Left cardiac atrium (tissue), 4 donors: ENCODE measurements at regions not wholly inside any gene's neighbourhood (a gene's known extent, or its start where the extent isn't known, plus 50 kb on each side); places are given as distances from the start of the nearest gene placed in this dataset.
"Not testable (repeated sequence)": the region's sequence is repeated elsewhere in the genome, so short reads cannot be mapped to it uniquely, and the experiment has no call there.

Experiments used
- ATAC-seq, 2 donors: fragments of 200-7000 bp; cut with Tn5 transposase; one replicate each; pipeline ENCODE4 v1.9.1; 2020; ENCODE audit warnings: mild to moderate bottlenecking in 2 of 2, moderate library complexity in 2 of 2
- DNase-seq: peaks from one replicate; pipeline ENCODE4 v3.0.0-alpha.2; 2020
- intact Hi-C, 2 donors: fragments of 100-400 bp; cut with DNase I; formaldehyde crosslinking; loops; one replicate each; pipeline versions ENCODE4 v1.14.1 to v1.15.1; 2022 to 2023
- donor health status: DM: no; HTN: yes; CAD: no.
- donor health status: DM: no; HTN: yes; CAD: no; lungs with severe emphysema.
- donor health status: DM: yes; HTN: yes; CAD: no.
- donor health status: Dilated cardiomyopathy.

GRCh38 chr2:88855620-88856408 lies 164.3 kb downstream of the RPIA start:
- intact Hi-C loops: no loop called here
- ATAC-seq (no peak), DNase-seq (no peak)

GRCh38 chr2:88856409-88857135 lies 165.1 kb downstream of the RPIA start:
- intact Hi-C loops: no loop called here

GRCh38 chr2:88857274-88857741 lies 165.8 kb downstream of the RPIA start:
- DNase-seq (no peak), ATAC-seq (no peak)
- intact Hi-C loops: no loop called here

More at GRCh38 chr2:88856409-88857135, 165.1 kb downstream of the RPIA start:
- ATAC-seq (no peak), DNase-seq (no peak)

GRCh38 chr2:88857951-88858411 lies 166.5 kb downstream of the RPIA start:
- ATAC-seq (peak; percentile 31 to 34), DNase-seq (no peak)
- intact Hi-C loops: no loop called here

- intact Hi-C loops: no loop called here
- no peak for ATAC-seq
- no peak for DNase-seq
These were observed 168.0 kb downstream of the RPIA start for GRCh38 chr2:88859461-88859860.

GRCh38 chr2:88860421-88861075 lies 169.1 kb downstream of the RPIA start:
- intact Hi-C loops: no loop called here
- DNase-seq (no peak), ATAC-seq (no peak)

GRCh38 chr2:88865801-88866371 lies 174.4 kb downstream of the RPIA start:
- no peak for DNase-seq
- ATAC-seq: no peak
- intact Hi-C loops: no loop called here

DNA sequence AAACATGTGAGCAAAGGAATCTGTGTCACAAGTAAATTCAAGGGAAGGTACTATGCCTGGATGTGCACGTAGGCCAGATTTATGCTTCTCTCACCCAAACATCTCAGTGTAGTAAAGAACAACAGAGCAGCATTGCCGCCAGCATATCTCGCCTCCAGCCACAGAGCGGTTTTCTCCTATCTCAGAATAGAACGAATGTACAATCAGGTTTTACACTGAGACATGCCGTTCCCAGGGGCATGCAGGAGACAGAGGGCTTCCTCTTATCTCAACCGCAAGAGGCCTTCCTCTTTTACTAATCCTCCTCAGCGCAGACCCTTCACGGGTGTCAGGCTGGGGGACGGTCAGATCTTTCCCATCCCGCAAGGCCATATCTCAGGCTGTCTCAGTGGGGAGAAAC lies 175.3 kb downstream of the RPIA start:
- DNase-seq (no peak), ATAC-seq (no peak)
- intact Hi-C loops: no loop called here

DNA sequence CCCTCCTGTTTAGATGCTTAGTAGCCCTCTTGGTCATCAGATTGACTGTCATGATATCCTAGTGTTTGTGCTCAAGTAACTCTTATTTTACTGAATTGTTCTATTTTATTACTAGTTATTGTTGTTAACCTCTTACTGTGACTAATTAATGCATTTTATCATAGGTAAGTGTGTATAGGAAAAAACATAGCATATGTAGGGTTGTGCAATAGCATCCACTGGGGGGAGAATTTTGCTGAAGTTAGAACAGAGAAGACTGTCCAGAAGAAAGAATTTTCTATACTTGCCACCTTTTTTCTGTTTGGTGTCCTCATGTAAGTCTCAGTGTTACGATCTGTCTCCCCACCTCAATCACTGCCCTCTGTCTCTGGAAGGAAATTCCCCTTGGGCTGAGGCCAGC lies 177.4 kb downstream of the RPIA start:
- ATAC-seq (no peak), DNase-seq (no peak)
- intact Hi-C loops: no loop called here

- intact Hi-C loops: loop anchor here in 1 of 2 donors (10.0 kb wide), 1 partner anchor 284 kb away; no protein-coding TSS in a partner anchor
- DNase-seq (no peak), ATAC-seq (no peak)
These were observed 178.9 kb downstream of the RPIA start for GRCh38 chr2:88870267-88870839.

DNA sequence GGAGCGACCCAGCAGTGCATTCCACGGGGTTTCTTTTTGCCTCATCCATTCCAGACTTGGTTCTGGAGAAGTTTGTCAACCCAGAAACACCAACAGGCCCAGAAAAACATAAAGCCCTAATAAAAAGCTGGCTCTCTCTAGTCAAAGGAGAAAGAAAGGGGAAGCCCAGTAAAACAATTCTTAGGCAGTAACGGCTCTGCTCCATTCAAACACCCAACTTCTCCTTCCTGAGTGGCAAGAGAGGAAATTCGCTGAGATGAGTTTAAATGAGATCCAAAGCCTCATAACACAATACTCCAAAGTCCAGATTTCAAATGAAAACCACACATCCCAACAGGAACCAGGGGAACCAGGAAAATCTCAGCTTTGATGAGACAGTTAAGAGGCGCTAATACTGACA lies 179.9 kb downstream of the RPIA start:
- ATAC-seq (no peak), DNase-seq (no peak)
- intact Hi-C loops: loop anchor here in 1 of 2 donors (10.0 kb wide), 1 partner anchor 283 kb away; no protein-coding TSS in a partner anchor

DNA sequence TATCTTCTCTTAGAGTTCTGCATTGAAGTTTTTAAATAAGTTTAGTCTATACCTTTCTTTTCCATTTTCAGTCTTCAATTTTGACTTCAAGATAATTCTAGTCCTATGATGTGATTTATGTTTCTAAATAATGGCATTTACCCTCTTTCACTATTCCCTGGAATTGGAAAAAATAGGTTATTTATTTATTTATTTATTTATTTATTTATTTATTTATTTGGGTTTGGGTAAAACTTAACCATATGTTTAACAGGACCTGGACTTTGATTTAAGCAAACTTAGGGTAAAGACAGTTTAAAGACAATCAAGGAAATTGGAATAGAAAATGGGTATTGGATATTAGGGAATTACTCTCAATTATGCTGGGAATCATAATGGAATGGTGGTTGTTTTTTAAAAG lies 182.1 kb downstream of the RPIA start:
- no peak for DNase-seq
- intact Hi-C loops: loop anchor here in 1 of 2 donors (10.0 kb wide), 1 partner anchor 281 kb away; no protein-coding TSS in a partner anchor
- no peak for ATAC-seq

GRCh38 chr2:88874063-88874657 lies 182.7 kb downstream of the RPIA start:
- no peak for DNase-seq
- peak; percentile 60 to 71 for ATAC-seq
- intact Hi-C loops: loop anchor here in 1 of 2 donors (10.0 kb wide), 1 partner anchor 281 kb away; no protein-coding TSS in a partner anchor

DNA sequence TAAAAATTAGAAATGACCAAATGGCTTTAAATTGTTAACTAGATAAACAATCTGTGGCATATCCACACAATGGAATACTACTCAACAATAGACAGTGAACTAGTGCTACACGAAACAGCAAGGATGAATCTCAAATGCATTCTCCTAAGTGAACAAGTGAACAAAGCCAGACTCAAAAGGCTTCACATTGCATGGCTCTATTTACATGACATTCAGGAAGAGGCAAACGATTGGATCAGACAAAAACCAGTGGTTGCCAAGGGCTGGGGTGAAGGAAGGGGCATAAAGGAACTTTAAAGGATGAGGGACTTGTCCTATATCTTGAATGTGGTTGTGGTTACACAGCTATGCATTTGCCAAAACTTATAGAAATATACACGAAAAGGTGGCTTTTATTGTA lies 184.3 kb downstream of the RPIA start:
- no peak for DNase-seq
- intact Hi-C loops: loop anchor here in 1 of 2 donors (10.0 kb wide), 1 partner anchor 279 kb away; no protein-coding TSS in a partner anchor
- no peak for ATAC-seq

- DNase-seq (no peak), ATAC-seq (peak; percentile 77 to 92)
- intact Hi-C loops: no loop called here
These were observed 189.0 kb downstream of the RPIA start for GRCh38 chr2:88880441-88880953.

DNA sequence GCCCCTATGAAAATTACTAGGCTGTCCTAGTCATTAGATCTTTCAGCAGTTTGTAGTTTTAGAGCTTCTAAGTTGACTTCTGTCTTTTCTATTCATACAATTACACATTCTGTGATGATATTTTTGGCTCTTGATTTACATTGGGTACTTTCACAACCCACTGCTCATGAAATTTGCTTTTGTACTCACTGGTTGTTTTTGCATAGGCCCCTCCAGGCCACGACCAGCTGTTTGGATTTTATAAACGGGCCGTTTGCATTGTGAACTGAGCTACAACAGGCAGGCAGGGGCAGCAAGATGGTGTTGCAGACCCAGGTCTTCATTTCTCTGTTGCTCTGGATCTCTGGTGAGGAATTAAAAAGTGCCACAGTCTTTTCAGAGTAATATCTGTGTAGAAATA lies 193.8 kb downstream of the RPIA start:
- ATAC-seq (no peak), DNase-seq (no peak)
- intact Hi-C loops: no loop called here

- ATAC-seq (no peak), DNase-seq (no peak)
- intact Hi-C loops: no loop called here
These were observed 194.4 kb downstream of the RPIA start for GRCh38 chr2:88885679-88886416.

DNA sequence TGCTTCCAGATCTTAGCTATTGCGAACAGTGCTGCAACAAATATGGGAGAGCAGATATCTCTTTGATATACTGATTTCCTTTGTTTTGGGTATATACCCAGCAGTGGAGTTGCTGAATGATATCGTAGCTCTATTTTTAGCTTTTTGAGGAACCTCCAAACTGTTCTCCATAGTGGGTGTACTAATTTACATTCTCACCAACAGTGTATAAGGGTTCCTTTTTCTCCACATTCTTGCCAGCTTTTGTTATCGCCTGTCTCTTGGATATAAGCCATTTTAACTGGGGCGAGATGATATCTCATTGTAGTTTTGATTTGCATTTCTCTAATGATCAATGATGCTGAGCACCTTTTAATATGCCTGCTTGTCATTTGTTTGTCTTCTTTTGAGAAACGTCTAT lies 196.0 kb downstream of the RPIA start:
- intact Hi-C loops, DNase-seq, ATAC-seq: not testable (repeated sequence)
